Keratinocyte (primary cell): ENCODE measurements at regions not wholly inside any gene's neighbourhood (a gene's known extent, or its start where the extent isn't known, plus 50 kb on each side); places are given as distances from the start of the nearest gene placed in this dataset.

Source experiments
- DNase-seq: peaks from one replicate; pipeline ENCODE4 v3.0.0-alpha.2; 2011; ENCODE audit warnings: low read depth, missing footprints, low spot score
- FAIRE-seq: peaks from 2 replicates; lab custom pipeline; 2011; peaks lifted over from hg19 to GRCh38; lab: Jason Lieb, UNC
- H2AFZ ChIP-seq: 2 replicates; pipeline ENCODE4 v1.6.0; 2012; ENCODE audit warnings: low read length, control low read depth, inconsistent platforms; ENCODE audit not compliant: control insufficient read depth
- H3K27ac ChIP-seq: 2 replicates; pipeline ENCODE4 v1.5.1; 2011; ENCODE audit warnings: low read length; ENCODE audit not compliant: control insufficient read depth, insufficient read depth
- H3K27me3 ChIP-seq: 3 replicates; pipeline ENCODE4 v1.6.0; 2011; ENCODE audit warnings: low read length; ENCODE audit not compliant: control insufficient read depth, insufficient read depth; ENCODE audit errors: extremely low read depth
- H3K36me3 ChIP-seq, 2 experiments: 2 replicates in 1 of 2; 3 replicates in 1 of 2; pipeline ENCODE4 v1.5.1; 2011; ENCODE audit warnings: low read length in 2 of 2, mild to moderate bottlenecking in 1 of 2; ENCODE audit not compliant: control insufficient read depth in 2 of 2, insufficient read depth in 2 of 2; ENCODE audit errors: extremely low read depth in 1 of 2
- H3K4me1 ChIP-seq: 3 replicates; pipeline ENCODE4 v1.5.1; 2011; ENCODE audit warnings: low read length; ENCODE audit not compliant: control insufficient read depth, insufficient read depth; ENCODE audit errors: extremely low read depth
- H3K4me2 ChIP-seq: 3 replicates; pipeline ENCODE4 v1.6.0; 2011; ENCODE audit warnings: low read depth, low read length; ENCODE audit not compliant: control insufficient read depth, insufficient read depth; ENCODE audit errors: extremely low read depth
- H3K4me3 ChIP-seq, 3 experiments: fragments of 200-600 bp in 1 of 3; sonication (generic) in 1 of 3; 2 replicates in 2 of 3; 3 replicates in 1 of 3; pipeline ENCODE4 v1.5.1; 2011 to 2016; ENCODE audit warnings: low read length in 3 of 3, mild to moderate bottlenecking in 3 of 3, control low read depth in 2 of 3, inconsistent platforms in 1 of 3, low read depth in 1 of 3, mixed read lengths in 1 of 3, mixed run types in 1 of 3, moderate library complexity in 1 of 3; ENCODE audit not compliant: control insufficient read depth in 2 of 3, insufficient read depth in 2 of 3; ENCODE audit errors: extremely low read depth in 1 of 3
- H3K79me2 ChIP-seq: 2 replicates; pipeline ENCODE4 v1.6.0; 2012; ENCODE audit warnings: low read length; ENCODE audit not compliant: control insufficient read depth, insufficient read depth
- H3K9ac ChIP-seq: 3 replicates; pipeline ENCODE4 v1.6.0; 2011; ENCODE audit warnings: low read length; ENCODE audit not compliant: control insufficient read depth, insufficient read depth; ENCODE audit errors: extremely low read depth
- H3K9me1 ChIP-seq: 3 replicates; pipeline ENCODE4 v1.6.0; 2011; ENCODE audit warnings: low read length; ENCODE audit not compliant: control insufficient read depth, insufficient read depth; ENCODE audit errors: extremely low read depth
- H3K9me3 ChIP-seq: 2 replicates; pipeline ENCODE4 v1.5.1; 2012; ENCODE audit warnings: low read depth, low read length; ENCODE audit not compliant: control insufficient read depth
- H4K20me1 ChIP-seq: 3 replicates; pipeline ENCODE4 v1.6.0; 2011; ENCODE audit warnings: low read length; ENCODE audit not compliant: control insufficient read depth, insufficient read depth; ENCODE audit errors: extremely low read depth
- CTCF ChIP-seq, 3 experiments: IDR thresholded peaks in 1 of 3; conservative IDR thresholded peaks in 1 of 3; optimal IDR thresholded peaks in 1 of 3; 2 replicates in 2 of 3; 3 replicates in 1 of 3; pipeline versions ENCODE3 to v1.5.1; 2011; ENCODE audit warnings: low read length in 3 of 3, mild to moderate bottlenecking in 3 of 3, moderate library complexity in 2 of 3, control low read depth in 1 of 3, inconsistent platforms in 1 of 3; ENCODE audit not compliant: insufficient read depth in 2 of 3; ENCODE audit errors: extremely low read depth in 1 of 3
- EZH2 ChIP-seq: IDR thresholded peaks from one replicate; pipeline ENCODE4 v1.6.1; 2012; ENCODE audit warnings: inconsistent platforms, mild to moderate bottlenecking, low read length, moderate library complexity
- dilution Hi-C: fragments of 300-500 bp; cut with MboI; formaldehyde crosslinking; loops from one replicate; pipeline ENCODE4 v1.7.0; 2020; ENCODE audit warnings: low sequenced_read_pairs; ENCODE audit not compliant: extremely low pct_ligation_motif_present

GRCh38 chr6:134535831-134536230 lies 217.9 kb upstream of the SGK1 start:
- no peak for TF ChIP-seq EZH2
- no peak for TF ChIP-seq CTCF (optimal IDR thresholded peaks at IDR 0.05 in 1 of 3, IDR thresholded peaks at IDR 0.05 in 1 of 3, conservative IDR thresholded peaks at IDR 0.05 in 1 of 3; ENCODE audit: extremely low read depth in 1 of 3, insufficient read depth in 2 of 3, low read length in 3 of 3)
- peak; percentile 73 for FAIRE-seq
- no peaks in the 10 kb centered on the region for H4K20me1 ChIP-seq
- H3K36me3 ChIP-seq = no peaks in the 10 kb centered on the region
- H3K9ac ChIP-seq = no peak overlapping the region
- no peaks in the 10 kb centered on the region for H3K27me3 ChIP-seq
- H3K4me2 ChIP-seq = no peak overlapping the region
- H3K79me2 ChIP-seq = no peaks in the 10 kb centered on the region
- peak overlapping the region; percentile 37 for H3K27ac ChIP-seq
- peak overlapping the region; percentile 4 for H2AFZ ChIP-seq
- no peaks in the 10 kb centered on the region for H3K9me3 ChIP-seq
- DNase-seq = no peak
- H3K9me1 ChIP-seq = no peaks in the 10 kb centered on the region
- peaks cover 29% of the 10 kb centered on the region for H3K4me1 ChIP-seq
- dilution Hi-C loops = no loop called here
- no peak overlapping the region for H3K4me3 ChIP-seq

- Histone ChIP-seq H3K4me3 (no peak overlapping the region), H2AFZ (peak overlapping the region; percentile 62), H3K27me3 (no peaks in the 10 kb centered on the region), H3K9me3 (no peaks in the 10 kb centered on the region), H3K4me1 (peaks cover 29% of the 10 kb centered on the region), H4K20me1 (no peaks in the 10 kb centered on the region), H3K4me2 (peak overlapping the region; percentile 8), H3K79me2 (no peaks in the 10 kb centered on the region), H3K27ac (peak overlapping the region; percentile 70), H3K9ac (no peak overlapping the region), H3K36me3 (no peaks in the 10 kb centered on the region), H3K9me1 (no peaks in the 10 kb centered on the region)
- dilution Hi-C loops = no loop called here
- TF ChIP-seq EZH2 = no peak
- TF ChIP-seq CTCF (optimal IDR thresholded peaks at IDR 0.05 in 1 of 3, IDR thresholded peaks at IDR 0.05 in 1 of 3, conservative IDR thresholded peaks at IDR 0.05 in 1 of 3; ENCODE audit: extremely low read depth in 1 of 3, insufficient read depth in 2 of 3, low read length in 3 of 3) = no peak
- DNase-seq = peak; percentile 50
- FAIRE-seq = peak; percentile 86
Observed at GRCh38 chr6:134534708-134535149, 216.8 kb upstream of the SGK1 start.
